HepG2 (cell line): ENCODE measurements at regions not wholly inside any gene's neighbourhood (a gene's known extent, or its start where the extent isn't known, plus 50 kb on each side); places are given as distances from the start of the nearest gene placed in this dataset.
A peak's percentile ranks its signal among the peaks of the same experiment; 100 is the strongest.

ENCODE experiments used
- ATAC-seq: fragments of 200-7000 bp; cut with Tn5 transposase; 3 replicates; pipeline ENCODE4 v1.9.1; 2020; ENCODE audit warnings: mild to moderate bottlenecking, moderate library complexity
- BruUV-seq: library from RNA; stranded (reverse); fragments of 400-500 nt; replicated peaks from 2 replicates; lab custom pipeline; 2021; lab: Mats Ljungman, UMichigan
- CTCF ChIA-PET: fragments of 300-600 bp; formaldehyde crosslinking; extraction: SDS; loops from one replicate; lab custom pipeline; 2021; ENCODE audit warnings: low total read pairs, inconsistent platforms, low intra/inter-chr PET ratio; lab: Yijun Ruan, JAX
- POLR2A ChIA-PET: fragments of 350-600 bp; sonication (Branson Sonifier 250); formaldehyde crosslinking; loops from one replicate; lab custom pipeline; 2020; ENCODE audit warnings: antibody characterized with exemption, inconsistent platforms; lab: Yijun Ruan, JAX
- DNase-seq: peaks from one replicate; pipeline ENCODE4 v3.0.0-alpha.2; 2015; ENCODE audit warnings: low spot score
- FAIRE-seq: peaks from 3 replicates; lab custom pipeline; 2011; peaks lifted over from hg19 to GRCh38; lab: Jason Lieb, UNC
- H2AFZ ChIP-seq: one replicate; pipeline ENCODE4 v1.6.1; 2011; ENCODE audit warnings: low read length, inconsistent platforms
- H3K27ac ChIP-seq: fragments of 300-600 bp; 3 replicates; pipeline ENCODE4 v1.8.0; 2011; ENCODE audit warnings: mixed run types, mild to moderate bottlenecking, mixed read lengths, low read length, inconsistent platforms; ENCODE audit not compliant: insufficient read depth; ENCODE audit errors: extremely low read length
- H3K27me3 ChIP-seq, 2 experiments: fragments of 200-600 bp in 1 of 2; 2 replicates in 1 of 2; 3 replicates in 1 of 2; pipeline versions ENCODE4 v1.6.0 to v1.8.0; 2011; ENCODE audit warnings: low read length in 2 of 2, mild to moderate bottlenecking in 2 of 2, moderate library complexity in 2 of 2, inconsistent platforms in 1 of 2; ENCODE audit not compliant: insufficient read depth in 2 of 2, control insufficient read depth in 1 of 2
- H3K36me3 ChIP-seq, 2 experiments: fragments of 200-600 bp in 1 of 2; replicated peaks in 1 of 2; 2 replicates in 1 of 2; 3 replicates in 1 of 2; pipeline versions ENCODE4 v1.5.1 to v1.8.0; 2011; ENCODE audit warnings: low read length in 2 of 2, inconsistent platforms in 1 of 2; ENCODE audit not compliant: insufficient read depth in 2 of 2, control insufficient read depth in 1 of 2
- H3K4me1 ChIP-seq: 2 replicates; pipeline ENCODE4 v1.5.1; 2012; ENCODE audit warnings: low read length, inconsistent platforms; ENCODE audit not compliant: insufficient read depth
- H3K4me2 ChIP-seq: 2 replicates; pipeline ENCODE4 v1.6.0; 2011; ENCODE audit warnings: low read depth, low read length, inconsistent platforms
- H3K4me3 ChIP-seq, 3 experiments: fragments of 200-600 bp in 1 of 3; sonication (generic), shearing (Covaris generic) in 1 of 3; replicated peaks in 1 of 3; 2 replicates each; pipeline ENCODE4 v1.5.1; 2011 to 2016; ENCODE audit warnings: low read length in 3 of 3, inconsistent platforms in 2 of 3, low read depth in 2 of 3, mild to moderate bottlenecking in 2 of 3, control low read depth in 1 of 3, mixed read lengths in 1 of 3; ENCODE audit not compliant: insufficient read depth in 1 of 3
- H3K79me2 ChIP-seq: one replicate; pipeline ENCODE4 v1.6.1; 2011; ENCODE audit warnings: low read length, inconsistent platforms; ENCODE audit not compliant: insufficient read depth
- H3K9ac ChIP-seq: 2 replicates; pipeline ENCODE4 v1.6.0; 2011; ENCODE audit warnings: mild to moderate bottlenecking, low read depth, low read length, inconsistent platforms; ENCODE audit not compliant: insufficient read depth
- H3K9me3 ChIP-seq: 2 replicates; pipeline ENCODE4 v1.5.1; 2012; ENCODE audit warnings: mild to moderate bottlenecking, low read length
- H4K20me1 ChIP-seq: 2 replicates; pipeline ENCODE4 v1.6.0; 2011; ENCODE audit warnings: inconsistent platforms, mild to moderate bottlenecking, low read length, moderate library complexity; ENCODE audit not compliant: insufficient read depth
- LCORL ChIP-seq, 2 experiments: fragments of 450-650 bp in 1 of 2; sonication (generic) in 1 of 2; formaldehyde crosslinking in 1 of 2; IDR thresholded peaks; 2 replicates each; pipeline versions ENCODE4 v1.5.0 to v1.6.1; 2017 to 2020; ENCODE audit warnings: antibody characterized with exemption in 1 of 2, missing genetic modification reagents in 1 of 2
- ZNF660 ChIP-seq: sonication (generic); formaldehyde crosslinking; IDR thresholded peaks from 2 replicates; pipeline ENCODE4 v1.5.1; 2020; ENCODE audit warnings: mild to moderate bottlenecking, low read depth, missing genetic modification reagents, borderline replicate concordance
- WGBS: methylation state at CpG from one replicate; pipeline ENCODE4 v1.1.6; 2017; ENCODE audit warnings: low lambda C conversion rate; 5-methylcytosine and 5-hydroxymethylcytosine counted together
- in situ Hi-C: cut with HindIII; loops from 2 replicates; pipeline ENCODE4 v1.10.0; 2017; ENCODE audit warnings: low pct_unique_long_range_greater_than_20kb; ENCODE audit not compliant: extremely low pct_ligation_motif_present
- intact Hi-C: fragments of 100-400 bp; cut with micrococcal nuclease; formaldehyde crosslinking; loops from one replicate; pipeline ENCODE4 v1.10.0; 2022; ENCODE audit not compliant: unreplicated experiment
- TF ChIP-seq, protein P1 (sequence below), 2 experiments: sonication (generic) in 1 of 2; formaldehyde crosslinking in 1 of 2; IDR thresholded peaks; 2 replicates each; pipeline versions ENCODE4 v1.6.1 to v1.9.0; 2014 to 2022; ENCODE audit warnings: antibody characterized with exemption in 1 of 2, borderline replicate concordance in 1 of 2, inconsistent platforms in 1 of 2, low read depth in 1 of 2, missing genetic modification reagents in 1 of 2
- TF ChIP-seq, protein P2 (sequence below): sonication (generic); formaldehyde crosslinking; IDR thresholded peaks from 2 replicates; pipeline ENCODE4 v1.4.0; 2020; ENCODE audit warnings: missing genetic modification reagents, borderline replicate concordance

DNA sequence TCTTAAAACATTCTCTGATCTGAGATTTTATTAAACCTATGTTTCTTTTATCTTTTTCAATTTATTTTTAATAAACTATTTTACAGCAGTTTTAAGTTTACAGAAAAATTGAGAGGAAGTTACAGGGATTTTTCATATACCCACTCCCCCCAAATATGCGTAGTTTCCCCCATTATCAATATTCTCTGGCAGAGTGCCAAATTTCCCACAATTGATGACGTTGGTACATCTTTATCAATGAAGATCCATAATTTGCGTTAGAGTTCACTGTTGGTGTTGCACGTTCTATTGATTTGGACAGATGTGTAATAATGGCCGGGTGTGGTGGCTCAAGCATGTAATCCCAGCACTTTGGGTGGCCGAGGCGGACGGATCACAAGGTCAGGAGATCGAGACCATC lies 1063.0 kb upstream of the ATXN8OS start:
- in situ Hi-C loops (no loop called here), intact Hi-C loops (no loop called here)
- H3K79me2 ChIP-seq = no peaks in the 10 kb centered on the region
- no peaks in the 10 kb centered on the region for H3K4me1 ChIP-seq
- H4K20me1 ChIP-seq = no peaks in the 10 kb centered on the region
- no TSS peak for BruUV-seq
- ATAC-seq = no peak
- H3K4me2 ChIP-seq = no peak overlapping the region
- H3K4me3 ChIP-seq = no peak overlapping the region
- H3K36me3 ChIP-seq = no peaks in the 10 kb centered on the region
- peak; percentile 82 for TF ChIP-seq LCORL (IDR thresholded peaks at IDR 0.05)
- TF ChIP-seq LCORL (CRISPR knock-in tag; IDR thresholded peaks at IDR 0.05) = no peak
- TF ChIP-seq, protein P1, sequence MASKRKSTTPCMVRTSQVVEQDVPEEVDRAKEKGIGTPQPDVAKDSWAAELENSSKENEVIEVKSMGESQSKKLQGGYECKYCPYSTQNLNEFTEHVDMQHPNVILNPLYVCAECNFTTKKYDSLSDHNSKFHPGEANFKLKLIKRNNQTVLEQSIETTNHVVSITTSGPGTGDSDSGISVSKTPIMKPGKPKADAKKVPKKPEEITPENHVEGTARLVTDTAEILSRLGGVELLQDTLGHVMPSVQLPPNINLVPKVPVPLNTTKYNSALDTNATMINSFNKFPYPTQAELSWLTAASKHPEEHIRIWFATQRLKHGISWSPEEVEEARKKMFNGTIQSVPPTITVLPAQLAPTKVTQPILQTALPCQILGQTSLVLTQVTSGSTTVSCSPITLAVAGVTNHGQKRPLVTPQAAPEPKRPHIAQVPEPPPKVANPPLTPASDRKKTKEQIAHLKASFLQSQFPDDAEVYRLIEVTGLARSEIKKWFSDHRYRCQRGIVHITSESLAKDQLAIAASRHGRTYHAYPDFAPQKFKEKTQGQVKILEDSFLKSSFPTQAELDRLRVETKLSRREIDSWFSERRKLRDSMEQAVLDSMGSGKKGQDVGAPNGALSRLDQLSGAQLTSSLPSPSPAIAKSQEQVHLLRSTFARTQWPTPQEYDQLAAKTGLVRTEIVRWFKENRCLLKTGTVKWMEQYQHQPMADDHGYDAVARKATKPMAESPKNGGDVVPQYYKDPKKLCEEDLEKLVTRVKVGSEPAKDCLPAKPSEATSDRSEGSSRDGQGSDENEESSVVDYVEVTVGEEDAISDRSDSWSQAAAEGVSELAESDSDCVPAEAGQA (IDR thresholded peaks at IDR 0.05; ENCODE audit: low read depth) = no peak
- TF ChIP-seq, protein P1 (CRISPR knock-in tag; IDR thresholded peaks at IDR 0.05; ENCODE audit: borderline replicate concordance) = no peak
- TF ChIP-seq ZNF660 (CRISPR knock-in tag) = no peak
- TF ChIP-seq, protein P2, sequence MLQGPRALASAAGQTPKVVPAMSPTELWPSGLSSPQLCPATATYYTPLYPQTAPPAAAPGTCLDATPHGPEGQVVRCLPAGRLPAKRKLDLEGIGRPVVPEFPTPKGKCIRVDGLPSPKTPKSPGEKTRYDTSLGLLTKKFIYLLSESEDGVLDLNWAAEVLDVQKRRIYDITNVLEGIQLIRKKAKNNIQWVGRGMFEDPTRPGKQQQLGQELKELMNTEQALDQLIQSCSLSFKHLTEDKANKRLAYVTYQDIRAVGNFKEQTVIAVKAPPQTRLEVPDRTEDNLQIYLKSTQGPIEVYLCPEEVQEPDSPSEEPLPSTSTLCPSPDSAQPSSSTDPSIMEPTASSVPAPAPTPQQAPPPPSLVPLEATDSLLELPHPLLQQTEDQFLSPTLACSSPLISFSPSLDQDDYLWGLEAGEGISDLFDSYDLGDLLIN (CRISPR knock-in tag) = no peak
- FAIRE-seq = no peak
- ChIA-PET POLR2A (no interaction called here), CTCF (no interaction called here)
- no peak overlapping the region for H2AFZ ChIP-seq
- no peaks in the 10 kb centered on the region; a peak in 1 of 5 replicates for H3K27me3 ChIP-seq
- no peak overlapping the region for H3K27ac ChIP-seq
- no peaks in the 10 kb centered on the region for H3K9me3 ChIP-seq
- H3K9ac ChIP-seq = no peak overlapping the region
- no peak for DNase-seq
- WGBS = 49% methylated on average over 9 of the region's 9 CpGs
